Panc1 (cell line): ENCODE measurements at regions not wholly inside any gene's neighbourhood (a gene's known extent, or its start where the extent isn't known, plus 50 kb on each side); places are given as distances from the start of the nearest gene placed in this dataset.

Experiments used
- POLR2AphosphoS5 ChIP-seq: IDR thresholded peaks from 2 replicates; pipeline ENCODE4 v1.6.1; 2012; ENCODE audit warnings: mild to moderate bottlenecking, low read depth, low read length, moderate library complexity
- REST ChIP-seq, 2 experiments: IDR thresholded peaks; 2 replicates each; pipeline ENCODE4 v1.6.1; 2011 to 2012; ENCODE audit warnings: low read depth in 2 of 2, control low read depth in 1 of 2, low read length in 1 of 2, mild to moderate bottlenecking in 1 of 2, moderate library complexity in 1 of 2; ENCODE audit not compliant: insufficient read depth in 1 of 2
- TF ChIP-seq, protein P1 (sequence below): fragments of 450-650 bp; IDR thresholded peaks from 2 replicates; pipeline ENCODE4 v1.5.1; 2017; ENCODE audit warnings: mild to moderate bottlenecking

GRCh38 chr2:3097804-3098203, 279.8 kb downstream of the EIPR1 start:
- TF ChIP-seq POLR2AphosphoS5 (no peak), REST (IDR thresholded peaks at IDR 0.05; ENCODE audit: insufficient read depth in 1 of 2, low read depth in 2 of 2, low read length in 1 of 2) (no peak)
- TF ChIP-seq, protein P1, sequence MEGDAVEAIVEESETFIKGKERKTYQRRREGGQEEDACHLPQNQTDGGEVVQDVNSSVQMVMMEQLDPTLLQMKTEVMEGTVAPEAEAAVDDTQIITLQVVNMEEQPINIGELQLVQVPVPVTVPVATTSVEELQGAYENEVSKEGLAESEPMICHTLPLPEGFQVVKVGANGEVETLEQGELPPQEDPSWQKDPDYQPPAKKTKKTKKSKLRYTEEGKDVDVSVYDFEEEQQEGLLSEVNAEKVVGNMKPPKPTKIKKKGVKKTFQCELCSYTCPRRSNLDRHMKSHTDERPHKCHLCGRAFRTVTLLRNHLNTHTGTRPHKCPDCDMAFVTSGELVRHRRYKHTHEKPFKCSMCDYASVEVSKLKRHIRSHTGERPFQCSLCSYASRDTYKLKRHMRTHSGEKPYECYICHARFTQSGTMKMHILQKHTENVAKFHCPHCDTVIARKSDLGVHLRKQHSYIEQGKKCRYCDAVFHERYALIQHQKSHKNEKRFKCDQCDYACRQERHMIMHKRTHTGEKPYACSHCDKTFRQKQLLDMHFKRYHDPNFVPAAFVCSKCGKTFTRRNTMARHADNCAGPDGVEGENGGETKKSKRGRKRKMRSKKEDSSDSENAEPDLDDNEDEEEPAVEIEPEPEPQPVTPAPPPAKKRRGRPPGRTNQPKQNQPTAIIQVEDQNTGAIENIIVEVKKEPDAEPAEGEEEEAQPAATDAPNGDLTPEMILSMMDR = no peak
